ENCODE measurements at regions not wholly inside any gene's neighbourhood (a gene's known extent, or its start where the extent isn't known, plus 50 kb on each side); places are given as distances from the start of the nearest gene placed in this dataset.

- no peak overlapping the region for H3K27ac ChIP-seq (replicated peaks)
- no peak for DNase-seq (ENCODE audit: low read depth in 1 of 2, low spot score in 1 of 2)
- TF ChIP-seq SPI1 (IDR thresholded peaks at IDR 0.05; ENCODE audit: borderline replicate concordance, low read depth): no peak
- TF ChIP-seq CTCF (IDR thresholded peaks at IDR 0.05; ENCODE audit: insufficient read depth, low read length): no peak
- no peak for TF ChIP-seq REST (IDR thresholded peaks at IDR 0.05; ENCODE audit: insufficient replicate concordance, low read depth)
- TF ChIP-seq GABPA (IDR thresholded peaks at IDR 0.05; ENCODE audit: low read depth): no peak
- TF ChIP-seq POLR2AphosphoS5 (IDR thresholded peaks at IDR 0.05; ENCODE audit: low read depth): no peak
Measured at GRCh38 chr2:58866040-58866439, 624.9 kb upstream of the FANCL start.

GRCh38 chr2:58865436-58865835 lies 624.3 kb upstream of the FANCL start:
- Histone ChIP-seq H3K27me3 (ENCODE audit: insufficient read depth, poor library complexity, severe bottlenecking) (no peaks in the 10 kb centered on the region), H3K4me3 (replicated peaks; ENCODE audit: insufficient read depth, low read length) (no peak overlapping the region), H3K27ac (replicated peaks) (no peak overlapping the region)
- no peak for TF ChIP-seq POLR2AphosphoS5 (IDR thresholded peaks at IDR 0.05; ENCODE audit: low read depth)
- no peak for TF ChIP-seq GABPA (IDR thresholded peaks at IDR 0.05; ENCODE audit: low read depth)
- TF ChIP-seq CTCF (IDR thresholded peaks at IDR 0.05; ENCODE audit: insufficient read depth, low read length): no peak
- no peak for TF ChIP-seq REST (IDR thresholded peaks at IDR 0.05; ENCODE audit: insufficient replicate concordance, low read depth)
- TF ChIP-seq SPI1 (IDR thresholded peaks at IDR 0.05; ENCODE audit: borderline replicate concordance, low read depth): no peak
- no peak for DNase-seq (ENCODE audit: low read depth in 1 of 2, low spot score in 1 of 2)

More at GRCh38 chr2:58866040-58866439, 624.9 kb upstream of the FANCL start:
- Histone ChIP-seq H3K27me3 (ENCODE audit: insufficient read depth, poor library complexity, severe bottlenecking) (no peaks in the 10 kb centered on the region), H3K4me3 (replicated peaks; ENCODE audit: insufficient read depth, low read length) (no peak overlapping the region)

- DNase-seq (ENCODE audit: low read depth in 1 of 2, low spot score in 1 of 2): peak in 1 of 2 experiments; percentile 15
- TF ChIP-seq REST (IDR thresholded peaks at IDR 0.05; ENCODE audit: insufficient replicate concordance, low read depth) (no peak), GABPA (IDR thresholded peaks at IDR 0.05; ENCODE audit: low read depth) (no peak), CTCF (IDR thresholded peaks at IDR 0.05; ENCODE audit: insufficient read depth, low read length) (no peak), POLR2AphosphoS5 (IDR thresholded peaks at IDR 0.05; ENCODE audit: low read depth) (no peak), SPI1 (IDR thresholded peaks at IDR 0.05; ENCODE audit: borderline replicate concordance, low read depth) (no peak)
- Histone ChIP-seq H3K4me3 (replicated peaks; ENCODE audit: insufficient read depth, low read length) (no peak overlapping the region), H3K27ac (replicated peaks) (no peak overlapping the region), H3K27me3 (ENCODE audit: insufficient read depth, poor library complexity, severe bottlenecking) (no peaks in the 10 kb centered on the region)
Measured at GRCh38 chr2:58862244-58862643, 621.1 kb upstream of the FANCL start.

All from HL-60 (cell line).